ENCODE measurements at regions not wholly inside any gene's neighbourhood (a gene's known extent, or its start where the extent isn't known, plus 50 kb on each side); places are given as distances from the start of the nearest gene placed in this dataset.

DNA sequence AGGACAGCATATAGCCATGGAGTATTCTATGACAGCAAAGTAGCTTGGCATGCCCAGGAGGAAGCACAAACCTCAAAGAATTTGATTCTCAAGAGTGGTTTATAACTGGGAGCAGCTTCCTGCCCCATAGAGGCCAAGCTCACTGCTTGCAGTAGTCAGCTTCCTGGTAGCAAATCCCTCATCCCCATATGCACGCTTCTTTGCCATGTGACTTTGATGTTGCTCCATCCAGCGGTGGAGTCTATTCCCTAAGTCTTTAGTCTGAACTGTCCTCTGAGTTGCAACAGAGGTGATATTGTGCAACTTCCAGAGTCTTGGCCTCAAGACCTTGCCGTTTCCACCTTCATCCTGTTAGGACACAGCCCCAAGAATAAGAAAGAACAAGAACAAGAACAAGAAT, 996.8 kb upstream of the TMEM132C start:
- peaks cover 3 to 10% (median 5%) of the 10 kb centered on the region in 3 donors for H3K9me3 Mint-ChIP-seq
- H3K27ac Mint-ChIP-seq, result no peak overlapping the region
- H3K4me3 Mint-ChIP-seq, result no peak overlapping the region
- H3K27me3 Mint-ChIP-seq, result no peaks in the 10 kb centered on the region
- H3K4me1 Mint-ChIP-seq, result no peaks in the 10 kb centered on the region
- H3K36me3 Mint-ChIP-seq, result no peaks in the 10 kb centered on the region

- H3K9me3 Mint-ChIP-seq, result peaks cover 3 to 10% (median 5%) of the 10 kb centered on the region in 3 donors
- no peaks in the 10 kb centered on the region for H3K27me3 Mint-ChIP-seq
- no peaks in the 10 kb centered on the region for H3K36me3 Mint-ChIP-seq
- no peaks in the 10 kb centered on the region for H3K4me1 Mint-ChIP-seq
- H3K4me3 Mint-ChIP-seq, result no peak overlapping the region
- no peak overlapping the region for H3K27ac Mint-ChIP-seq
Measured at GRCh38 chr12:127271776-127272175, 995.2 kb upstream of the TMEM132C start.

DNA sequence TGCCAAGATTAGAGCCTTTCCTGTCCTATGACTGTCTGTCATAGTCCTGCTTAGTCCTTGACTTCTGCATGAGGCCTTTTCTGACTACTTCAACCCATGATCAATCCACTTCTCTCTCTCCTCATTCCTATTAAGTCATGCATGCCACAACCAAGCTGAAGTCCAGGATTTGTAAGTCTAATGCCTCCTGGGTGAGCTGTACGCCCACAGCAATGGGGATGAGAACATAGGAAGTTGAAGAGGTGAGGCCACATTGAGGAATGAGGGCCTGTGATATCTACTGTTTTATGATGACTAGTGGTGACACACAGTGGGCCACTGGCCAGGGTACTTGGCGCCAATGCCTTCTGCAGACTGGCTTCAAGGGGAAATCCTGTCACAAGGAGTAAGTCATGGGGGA, 994.1 kb upstream of the TMEM132C start:
- H3K27me3 Mint-ChIP-seq, result no peaks in the 10 kb centered on the region
- H3K9me3 Mint-ChIP-seq, result peaks cover 3 to 5% (median 3%) of the 10 kb centered on the region in 3 donors
- no peaks in the 10 kb centered on the region for H3K36me3 Mint-ChIP-seq
- no peaks in the 10 kb centered on the region for H3K4me1 Mint-ChIP-seq
- no peak overlapping the region for H3K4me3 Mint-ChIP-seq
- no peak overlapping the region for H3K27ac Mint-ChIP-seq

- Mint-ChIP-seq H3K27me3 (no peaks in the 10 kb centered on the region), H3K27ac (no peak overlapping the region), H3K4me3 (no peak overlapping the region), H3K9me3 (peaks cover 3 to 5% (median 3%) of the 10 kb centered on the region in 3 donors), H3K4me1 (no peaks in the 10 kb centered on the region), H3K36me3 (no peaks in the 10 kb centered on the region)
Measured at GRCh38 chr12:127273626-127274025, 993.3 kb upstream of the TMEM132C start.

DNA sequence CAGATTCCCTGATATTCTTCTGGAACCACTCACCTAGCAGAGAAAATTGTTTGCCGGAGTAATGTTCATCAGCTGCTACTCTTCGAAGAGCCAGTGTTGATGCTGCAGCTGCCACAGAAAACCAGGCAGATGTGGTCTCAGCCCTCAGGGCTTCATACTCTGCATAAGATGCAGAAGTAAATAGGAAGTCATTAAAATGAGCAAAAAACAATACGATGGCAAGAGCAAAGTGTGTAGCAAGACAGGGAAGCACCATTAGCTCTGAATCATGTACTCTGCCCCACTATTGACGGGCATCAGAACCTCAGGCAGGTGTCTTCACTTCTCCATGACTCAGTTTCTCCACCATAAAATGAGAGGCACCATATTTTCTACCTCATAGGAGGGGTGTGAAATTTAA, 991.6 kb upstream of the TMEM132C start:
- Mint-ChIP-seq H3K4me3 (no peak overlapping the region), H3K9me3 (peaks cover 3% of the 10 kb centered on the region in 3 donors), H3K27ac (no peak overlapping the region), H3K27me3 (no peaks in the 10 kb centered on the region), H3K36me3 (no peaks in the 10 kb centered on the region), H3K4me1 (peaks cover 0 to under 1% (median 0%) of the 10 kb centered on the region in 3 donors)

DNA sequence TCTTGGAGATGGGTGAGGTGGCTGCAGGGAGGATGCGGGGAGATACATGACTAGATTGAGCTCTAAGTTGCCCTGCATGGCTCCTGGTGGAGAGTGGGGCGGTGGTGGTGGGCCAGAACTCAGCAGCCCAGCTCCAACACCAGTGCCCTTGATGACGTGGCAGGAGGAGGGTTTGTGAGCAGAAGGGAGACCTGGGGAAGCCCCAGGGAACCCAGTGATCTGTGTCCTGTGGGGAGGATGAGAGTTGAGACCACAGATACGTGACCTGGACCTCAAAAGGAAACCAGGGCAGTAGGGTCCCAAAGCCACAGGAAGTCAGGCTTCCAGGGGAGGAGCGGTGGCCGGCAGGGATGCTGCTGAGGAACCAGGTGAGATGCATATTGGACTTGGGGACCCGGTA, 989.1 kb upstream of the TMEM132C start:
- H3K4me1 Mint-ChIP-seq, result peaks cover 0 to 1% (median 0%) of the 10 kb centered on the region in 3 donors
- peaks cover 0 to 3% (median 0%) of the 10 kb centered on the region in 3 donors for H3K9me3 Mint-ChIP-seq
- no peak overlapping the region for H3K4me3 Mint-ChIP-seq
- no peak overlapping the region for H3K27ac Mint-ChIP-seq
- H3K27me3 Mint-ChIP-seq, result no peaks in the 10 kb centered on the region
- no peaks in the 10 kb centered on the region for H3K36me3 Mint-ChIP-seq

DNA sequence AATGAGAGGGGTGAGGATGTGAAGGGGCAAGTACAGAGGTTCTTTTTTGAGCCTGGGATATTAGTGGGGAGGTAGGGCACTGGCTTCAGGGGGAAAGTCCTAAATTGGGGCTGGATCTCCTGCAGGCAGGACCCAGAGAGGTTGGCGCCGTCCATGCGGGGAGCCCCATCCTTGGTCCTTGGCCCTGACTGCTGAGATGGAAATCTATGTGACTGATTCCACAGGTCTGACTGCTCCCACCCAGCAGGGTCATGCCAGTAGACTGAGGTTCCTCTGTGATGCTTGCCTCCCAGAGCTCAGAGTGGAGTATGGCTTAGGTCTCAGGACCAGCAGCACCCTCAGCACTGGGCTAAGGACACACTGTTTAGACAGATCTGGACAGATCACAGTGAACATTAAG, 988.6 kb upstream of the TMEM132C start:
- Mint-ChIP-seq H3K4me3 (no peak overlapping the region), H3K9me3 (peaks cover 0 to 3% (median 0%) of the 10 kb centered on the region in 3 donors), H3K27ac (no peak overlapping the region), H3K36me3 (no peaks in the 10 kb centered on the region), H3K4me1 (peaks cover 0 to 1% (median 0%) of the 10 kb centered on the region in 3 donors), H3K27me3 (no peaks in the 10 kb centered on the region)

DNA sequence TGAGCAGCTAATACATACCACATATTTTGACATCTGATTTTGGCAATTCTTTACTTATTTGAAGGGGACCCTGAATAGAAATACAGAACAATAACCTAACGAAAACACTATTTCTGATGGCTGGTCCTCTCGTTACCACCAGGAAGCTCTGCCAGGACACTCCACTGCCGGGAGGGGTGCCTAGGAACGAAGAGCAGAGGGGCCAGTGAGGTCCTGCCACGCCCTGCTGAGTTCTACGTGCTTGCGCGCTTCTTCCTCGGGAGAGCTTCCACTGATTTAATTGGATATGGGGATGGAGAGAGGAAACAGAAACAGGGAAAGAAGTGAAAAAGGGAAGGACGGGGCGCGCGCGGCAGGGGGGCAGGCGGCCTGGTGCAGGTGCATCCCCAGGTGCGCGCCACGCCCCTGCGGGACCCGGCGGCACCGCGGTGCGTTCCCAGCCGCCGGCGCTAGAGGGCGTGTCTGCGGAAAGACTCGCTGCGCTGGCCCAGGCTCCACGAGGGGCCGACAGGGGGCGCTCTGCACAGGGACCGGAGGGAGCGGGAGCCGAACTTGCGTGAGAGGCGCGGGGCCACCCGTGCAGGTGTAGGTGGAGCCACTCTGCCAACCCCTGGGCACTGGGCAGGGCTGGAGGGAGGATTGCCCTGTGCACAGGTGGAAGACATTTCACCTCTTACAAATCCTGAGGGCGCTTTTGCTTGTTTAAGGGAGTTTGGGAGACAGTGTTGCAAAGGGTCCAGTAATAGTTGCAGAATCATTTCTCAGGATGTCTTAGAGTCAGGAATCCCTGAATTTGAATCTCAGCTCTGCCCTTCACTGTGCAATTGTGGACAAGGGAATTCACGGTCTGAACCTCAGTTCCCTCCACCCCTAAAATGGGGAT, 986.3 kb upstream of the TMEM132C start:
- H3K4me3 Mint-ChIP-seq, result no peak overlapping the region
- H3K27me3 Mint-ChIP-seq, result no peaks in the 10 kb centered on the region
- no peak overlapping the region for H3K27ac Mint-ChIP-seq

GRCh38 chr12:127282786-127283565, 984.0 kb upstream of the TMEM132C start:
- no peaks in the 10 kb centered on the region for H3K36me3 Mint-ChIP-seq

More for the DNA sequence above, 986.3 kb upstream of the TMEM132C start:
- peaks cover 0 to 1% (median 0%) of the 10 kb centered on the region in 3 donors for H3K4me1 Mint-ChIP-seq
- no peaks in the 10 kb centered on the region for H3K36me3 Mint-ChIP-seq
- no peaks in the 10 kb centered on the region for H3K9me3 Mint-ChIP-seq

GRCh38 chr12:127284021-127284420, 982.9 kb upstream of the TMEM132C start:
- Mint-ChIP-seq H3K27ac (no peak overlapping the region), H3K4me3 (no peak overlapping the region), H3K4me1 (peaks cover 0 to 1% (median 0%) of the 10 kb centered on the region in 3 donors), H3K36me3 (no peaks in the 10 kb centered on the region), H3K27me3 (no peaks in the 10 kb centered on the region), H3K9me3 (no peaks in the 10 kb centered on the region)

More at GRCh38 chr12:127282786-127283565, 984.0 kb upstream of the TMEM132C start:
- Mint-ChIP-seq H3K4me1 (peaks cover 0 to 1% (median 0%) of the 10 kb centered on the region in 3 donors), H3K9me3 (no peaks in the 10 kb centered on the region), H3K27ac (no peak overlapping the region), H3K27me3 (no peaks in the 10 kb centered on the region), H3K4me3 (no peak overlapping the region)

- Mint-ChIP-seq H3K4me1 (peaks cover 0 to 1% (median 0%) of the 10 kb centered on the region in 3 donors), H3K27me3 (peaks cover 1% of the 10 kb centered on the region), H3K9me3 (no peaks in the 10 kb centered on the region), H3K36me3 (no peaks in the 10 kb centered on the region), H3K4me3 (no peak overlapping the region), H3K27ac (no peak overlapping the region)
Measured at GRCh38 chr12:127284870-127285431, 982.0 kb upstream of the TMEM132C start.

- Mint-ChIP-seq H3K27ac (no peak overlapping the region), H3K36me3 (no peaks in the 10 kb centered on the region), H3K27me3 (peaks cover 1% of the 10 kb centered on the region), H3K4me1 (no peaks in the 10 kb centered on the region), H3K9me3 (no peaks in the 10 kb centered on the region), H3K4me3 (no peak overlapping the region)
Measured at GRCh38 chr12:127286281-127286680, 980.7 kb upstream of the TMEM132C start.

DNA sequence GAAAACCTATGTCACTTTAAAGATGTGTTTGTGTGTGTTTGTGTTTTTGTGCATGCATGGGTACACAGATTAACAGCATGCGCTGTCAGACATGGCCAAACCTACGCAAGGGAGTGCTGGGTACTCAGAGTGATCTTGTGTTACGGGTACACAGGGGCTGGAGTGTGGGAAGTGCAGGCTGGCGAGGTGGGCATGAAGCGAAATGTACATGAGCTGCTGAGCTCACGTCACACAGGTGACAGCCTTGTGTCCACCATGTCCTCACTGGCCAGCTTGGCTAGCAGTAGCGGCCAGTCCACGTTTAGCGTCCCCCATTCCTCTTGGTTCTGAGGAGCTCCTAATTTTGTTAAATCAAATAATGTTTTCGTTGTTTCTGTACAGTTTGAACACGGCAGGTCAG, 979.7 kb upstream of the TMEM132C start:
- Mint-ChIP-seq H3K36me3 (no peaks in the 10 kb centered on the region), H3K27me3 (peaks cover 1% of the 10 kb centered on the region), H3K27ac (no peak overlapping the region), H3K9me3 (no peaks in the 10 kb centered on the region), H3K4me3 (no peak overlapping the region), H3K4me1 (no peaks in the 10 kb centered on the region)

DNA sequence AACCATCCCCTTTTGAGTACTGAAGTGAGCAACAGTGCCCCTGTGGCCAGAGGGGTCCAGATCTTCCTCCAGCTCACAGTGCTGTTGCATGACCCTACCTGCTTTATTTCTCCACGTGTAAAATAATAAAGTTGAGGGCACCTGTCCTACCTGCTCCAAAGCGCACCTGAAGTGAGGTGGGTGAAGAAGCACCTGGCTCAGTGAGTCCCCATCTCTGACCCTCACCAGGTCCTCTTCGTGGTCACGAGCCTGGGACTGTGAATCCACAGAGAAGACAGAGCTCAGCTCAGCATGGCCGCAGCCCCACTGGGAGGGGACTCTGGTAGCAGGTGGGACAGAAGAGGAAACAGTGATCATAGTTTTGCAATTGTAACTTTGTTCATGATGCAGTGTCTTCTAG, 976.7 kb upstream of the TMEM132C start:
- peaks cover 0 to 1% (median 0%) of the 10 kb centered on the region in 3 donors for H3K9me3 Mint-ChIP-seq
- no peak overlapping the region for H3K4me3 Mint-ChIP-seq
- H3K27ac Mint-ChIP-seq, result no peak overlapping the region
- no peaks in the 10 kb centered on the region for H3K4me1 Mint-ChIP-seq
- H3K36me3 Mint-ChIP-seq, result no peaks in the 10 kb centered on the region
- H3K27me3 Mint-ChIP-seq, result peaks cover 1% of the 10 kb centered on the region

- H3K9me3 Mint-ChIP-seq, result peaks cover 0 to 6% (median 3%) of the 10 kb centered on the region in 3 donors
- H3K4me3 Mint-ChIP-seq, result no peak overlapping the region
- H3K27ac Mint-ChIP-seq, result no peak overlapping the region
- H3K4me1 Mint-ChIP-seq, result no peaks in the 10 kb centered on the region
- peaks cover 1% of the 10 kb centered on the region for H3K27me3 Mint-ChIP-seq
- no peaks in the 10 kb centered on the region for H3K36me3 Mint-ChIP-seq
Measured at GRCh38 chr12:127292736-127293135, 974.2 kb upstream of the TMEM132C start.

Data from IgD-negative memory B cell (primary cell).